MCF 10A (cell line): ENCODE measurements at regions not wholly inside any gene's neighbourhood (a gene's known extent, or its start where the extent isn't known, plus 50 kb on each side); places are given as distances from the start of the nearest gene placed in this dataset.

Source experiments
- BruUV-seq: library from RNA; stranded (reverse); fragments of 400-500 nt; replicated peaks from 2 replicates; lab custom pipeline; 2021; lab: Mats Ljungman, UMichigan
- CTCF ChIA-PET: fragments of 300-600 bp; sonication (Branson Sonifier 250); formaldehyde crosslinking; extraction: SDS; loops from one replicate; lab custom pipeline; 2021; ENCODE audit warnings: antibody characterized with exemption, inconsistent platforms; lab: Yijun Ruan, JAX
- POLR2A ChIA-PET: fragments of 300-600, 350-650 bp; sonication (Branson Sonifier 250); formaldehyde crosslinking; extraction: SDS; loops from one replicate; lab custom pipeline; 2020; ENCODE audit warnings: antibody characterized with exemption, inconsistent platforms; lab: Yijun Ruan, JAX
- DNase-seq: peaks from one replicate; pipeline ENCODE4 v3.0.0-alpha.2; 2018; ENCODE audit not compliant: unreplicated experiment
- H3K27ac Mint-ChIP-seq: one replicate; pipeline ENCODE4 v1.8.0; 2022; ENCODE audit warnings: mild to moderate bottlenecking, low read depth, mixed read lengths; ENCODE audit not compliant: unreplicated experiment
- H3K27me3 Mint-ChIP-seq: one replicate; pipeline ENCODE4 v1.8.0; 2022; ENCODE audit warnings: mixed read lengths; ENCODE audit not compliant: insufficient read depth, unreplicated experiment
- H3K36me3 Mint-ChIP-seq: one replicate; pipeline ENCODE4 v1.8.0; 2022; ENCODE audit warnings: mild to moderate bottlenecking, moderate library complexity, mixed read lengths; ENCODE audit not compliant: insufficient read depth, unreplicated experiment
- H3K4me1 Mint-ChIP-seq: one replicate; pipeline ENCODE4 v1.8.0; 2022; ENCODE audit warnings: mixed read lengths; ENCODE audit not compliant: insufficient read depth, unreplicated experiment
- H3K4me3 Mint-ChIP-seq: one replicate; pipeline ENCODE4 v1.8.0; 2022; ENCODE audit warnings: mild to moderate bottlenecking, moderate library complexity, mixed read lengths; ENCODE audit not compliant: unreplicated experiment
- H3K9me3 Mint-ChIP-seq: one replicate; pipeline ENCODE4 v1.8.0; 2022; ENCODE audit warnings: mixed read lengths; ENCODE audit not compliant: unreplicated experiment
- intact Hi-C: fragments of 100-400 bp; cut with micrococcal nuclease; formaldehyde crosslinking; loops from 2 replicates; pipeline ENCODE4 v1.14.1; 2022
- TF ChIP-seq, protein P1 (sequence below): fragments of 200-600 bp; IDR thresholded peaks from one replicate; pipeline ENCODE4 v1.8.0; 2022; ENCODE audit warnings: antibody characterized with exemption, mild to moderate bottlenecking; ENCODE audit not compliant: unreplicated experiment

DNA sequence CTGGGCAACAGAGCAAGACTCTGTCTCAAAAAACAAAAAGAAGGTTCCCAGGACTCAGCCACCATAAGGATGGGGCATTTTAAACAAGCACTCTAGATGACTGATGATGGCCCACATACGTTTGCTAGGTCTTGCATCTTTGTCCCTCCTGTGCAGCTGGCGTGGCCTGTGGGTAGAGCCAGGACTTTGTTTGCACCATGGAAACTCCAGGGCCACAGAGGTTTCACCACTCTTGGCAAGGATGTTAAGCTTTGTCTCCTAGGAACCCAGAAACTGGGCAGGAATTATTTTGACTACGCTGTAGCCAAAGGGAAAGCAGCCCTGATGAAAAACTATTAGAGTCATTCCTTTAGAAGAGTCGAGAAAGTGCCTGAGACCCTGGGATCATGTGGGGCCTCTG, 54.1 kb upstream of the CALM2 start:
- Mint-ChIP-seq H3K36me3 (no peaks in the 10 kb centered on the region), H3K4me1 (peaks cover 9% of the 10 kb centered on the region), H3K27me3 (no peaks in the 10 kb centered on the region), H3K27ac (no peak overlapping the region), H3K4me3 (no peak overlapping the region), H3K9me3 (no peaks in the 10 kb centered on the region)
- intact Hi-C loops: no loop called here
- no TSS peak for BruUV-seq
- CTCF ChIA-PET: interaction anchor here (0.6 to 1.2 kb wide), 2 partner anchors 74 to 78 kb away, joined by 3 read pairs; no protein-coding TSS in a partner anchor
- no peak for DNase-seq
- POLR2A ChIA-PET: interaction anchor here (0.6 kb wide), 1 partner anchor 11 kb away, joined by 3 read pairs; no protein-coding TSS in a partner anchor
- TF ChIP-seq, protein P1, sequence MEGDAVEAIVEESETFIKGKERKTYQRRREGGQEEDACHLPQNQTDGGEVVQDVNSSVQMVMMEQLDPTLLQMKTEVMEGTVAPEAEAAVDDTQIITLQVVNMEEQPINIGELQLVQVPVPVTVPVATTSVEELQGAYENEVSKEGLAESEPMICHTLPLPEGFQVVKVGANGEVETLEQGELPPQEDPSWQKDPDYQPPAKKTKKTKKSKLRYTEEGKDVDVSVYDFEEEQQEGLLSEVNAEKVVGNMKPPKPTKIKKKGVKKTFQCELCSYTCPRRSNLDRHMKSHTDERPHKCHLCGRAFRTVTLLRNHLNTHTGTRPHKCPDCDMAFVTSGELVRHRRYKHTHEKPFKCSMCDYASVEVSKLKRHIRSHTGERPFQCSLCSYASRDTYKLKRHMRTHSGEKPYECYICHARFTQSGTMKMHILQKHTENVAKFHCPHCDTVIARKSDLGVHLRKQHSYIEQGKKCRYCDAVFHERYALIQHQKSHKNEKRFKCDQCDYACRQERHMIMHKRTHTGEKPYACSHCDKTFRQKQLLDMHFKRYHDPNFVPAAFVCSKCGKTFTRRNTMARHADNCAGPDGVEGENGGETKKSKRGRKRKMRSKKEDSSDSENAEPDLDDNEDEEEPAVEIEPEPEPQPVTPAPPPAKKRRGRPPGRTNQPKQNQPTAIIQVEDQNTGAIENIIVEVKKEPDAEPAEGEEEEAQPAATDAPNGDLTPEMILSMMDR: no peak

DNA sequence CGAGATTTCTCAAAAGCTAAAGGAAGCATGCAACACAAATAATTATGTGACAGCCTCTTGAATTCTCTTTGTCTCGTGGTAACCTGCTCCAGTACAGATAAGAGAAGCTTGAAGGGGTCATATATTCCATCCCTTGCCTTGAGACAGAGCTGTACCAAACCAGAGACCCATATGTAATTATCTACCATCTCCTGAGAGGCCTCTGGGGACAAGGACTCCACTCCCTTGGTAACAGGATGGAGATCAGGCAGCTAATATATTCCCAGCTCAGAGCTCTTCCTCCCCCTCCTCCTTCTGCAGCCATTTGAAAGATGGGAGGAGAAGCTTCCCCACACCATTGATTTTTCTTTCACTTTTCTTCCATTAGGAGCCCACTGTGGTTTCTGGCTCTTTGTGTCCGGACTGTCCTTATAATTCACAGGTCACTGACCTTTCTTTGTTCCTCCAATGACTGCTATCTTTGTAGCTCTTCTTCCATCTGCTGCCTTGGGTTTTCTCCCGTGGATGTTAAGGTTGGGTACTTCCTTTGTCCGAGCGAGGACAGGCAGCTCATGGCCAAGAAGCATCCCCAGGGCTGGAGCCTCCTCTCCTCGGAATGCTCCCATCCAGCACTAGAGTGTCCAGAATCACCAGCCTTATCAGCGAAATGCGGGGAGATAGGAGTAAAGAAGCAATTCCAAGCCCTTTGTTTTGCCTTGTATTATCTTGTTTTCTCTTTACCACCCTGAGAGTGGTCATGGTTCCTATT, 51.4 kb upstream of the CALM2 start:
- CTCF ChIA-PET: interaction anchor here (0.7 kb wide), 1 partner anchor 26 kb away, joined by 3 read pairs; no protein-coding TSS in a partner anchor
- peaks cover 17% of the 10 kb centered on the region for H3K4me1 Mint-ChIP-seq
- DNase-seq: no peak
- H3K9me3 Mint-ChIP-seq: no peaks in the 10 kb centered on the region
- TF ChIP-seq, protein P1: no peak
- POLR2A ChIA-PET: interaction anchor here (0.8 kb wide), 1 partner anchor 32 kb away, joined by 3 read pairs; no protein-coding TSS in a partner anchor
- intact Hi-C loops: loop anchor here (5.0 kb wide), 1 partner anchor 40 kb away; no protein-coding TSS in a partner anchor
- BruUV-seq: no TSS peak
- no peak overlapping the region for H3K4me3 Mint-ChIP-seq
- H3K36me3 Mint-ChIP-seq: peaks cover 6% of the 10 kb centered on the region
- H3K27me3 Mint-ChIP-seq: no peaks in the 10 kb centered on the region
- no peak overlapping the region for H3K27ac Mint-ChIP-seq

DNA sequence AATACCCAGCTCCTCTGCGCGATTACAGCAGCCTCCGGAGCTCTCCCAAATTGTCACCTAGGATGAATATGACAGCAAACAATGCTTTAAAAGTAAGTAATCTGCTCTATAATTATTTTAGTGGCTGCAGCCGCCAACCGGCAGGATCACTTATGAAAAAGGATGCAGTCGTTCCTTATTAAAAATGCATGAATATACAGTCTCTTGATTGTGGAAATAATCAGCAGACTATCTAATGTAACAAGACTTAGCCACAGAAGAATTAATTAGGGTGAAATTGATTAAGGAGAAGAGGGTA, 50.6 kb upstream of the CALM2 start:
- TF ChIP-seq, protein P1: no peak
- POLR2A ChIA-PET: no interaction called here
- Mint-ChIP-seq H3K27ac (no peak overlapping the region), H3K4me3 (no peak overlapping the region), H3K9me3 (no peaks in the 10 kb centered on the region), H3K4me1 (peaks cover 19% of the 10 kb centered on the region), H3K36me3 (peaks cover 6% of the 10 kb centered on the region), H3K27me3 (no peaks in the 10 kb centered on the region)
- no peak for DNase-seq
- CTCF ChIA-PET: interaction anchor here (0.9 to 1.3 kb wide), 3 partner anchors 45 to 96 kb away, joined by 3 to 7 read pairs (median 4); no protein-coding TSS in a partner anchor
- intact Hi-C loops: loop anchor here (5.0 kb wide), 1 partner anchor 40 kb away; no protein-coding TSS in a partner anchor
- BruUV-seq: no TSS peak

DNA sequence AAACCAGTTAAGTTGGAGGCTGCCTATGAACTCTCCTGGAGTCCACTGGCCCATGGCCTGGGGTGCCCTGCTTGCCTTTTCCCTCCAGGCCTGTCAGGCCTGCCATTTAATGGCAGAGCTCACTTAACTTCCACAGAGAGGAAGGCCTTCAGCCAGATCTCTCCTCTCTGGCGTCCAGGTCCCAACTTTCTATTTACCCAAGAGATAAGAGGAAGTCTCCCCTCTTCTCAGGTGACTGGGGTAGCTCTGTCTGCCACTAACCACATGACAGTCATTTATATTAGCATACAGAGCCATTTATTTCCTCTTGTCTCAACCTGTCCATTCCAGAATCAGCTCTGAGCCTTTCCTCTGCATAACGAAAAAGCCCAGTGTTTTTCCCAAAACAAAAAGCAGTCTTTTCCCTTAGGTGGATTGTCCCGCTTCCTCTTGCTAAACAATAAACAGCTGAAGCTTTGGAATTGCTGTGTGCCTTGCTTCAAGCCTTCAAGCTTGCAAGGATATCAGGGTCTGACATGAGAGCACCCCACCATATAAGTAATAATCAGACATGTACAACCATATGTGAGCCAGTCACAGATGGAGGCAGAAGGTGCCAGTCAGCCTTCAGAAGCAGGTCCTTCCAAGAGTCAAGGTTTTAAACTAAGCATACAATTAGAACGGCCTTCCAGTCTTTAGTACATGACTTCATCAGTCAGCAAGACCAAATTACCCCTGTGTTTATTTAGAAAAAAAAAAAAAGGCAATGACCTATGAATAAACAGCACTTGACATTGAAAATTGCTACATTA, 50.0 kb upstream of the CALM2 start:
- CTCF ChIA-PET: interaction anchor here (0.9 to 1.3 kb wide), 3 partner anchors 45 to 96 kb away, joined by 3 to 7 read pairs (median 4); no protein-coding TSS in a partner anchor
- H3K27me3 Mint-ChIP-seq: no peaks in the 10 kb centered on the region
- TF ChIP-seq, protein P1: no peak
- peaks cover 6% of the 10 kb centered on the region for H3K36me3 Mint-ChIP-seq
- DNase-seq: no peak
- no peak overlapping the region for H3K4me3 Mint-ChIP-seq
- H3K27ac Mint-ChIP-seq: no peak overlapping the region
- no peaks in the 10 kb centered on the region for H3K9me3 Mint-ChIP-seq
- POLR2A ChIA-PET: interaction anchor here (1.0 kb wide), 1 partner anchor 10 kb away, joined by 3 read pairs; no protein-coding TSS in a partner anchor
- H3K4me1 Mint-ChIP-seq: peaks cover 22% of the 10 kb centered on the region
- intact Hi-C loops: loop anchor here (5.0 kb wide), 1 partner anchor 41 kb away; no protein-coding TSS in a partner anchor
- BruUV-seq: no TSS peak
